ENCODE measurements at regions not wholly inside any gene's neighbourhood (a gene's known extent, or its start where the extent isn't known, plus 50 kb on each side); places are given as distances from the start of the nearest gene placed in this dataset.

DNA sequence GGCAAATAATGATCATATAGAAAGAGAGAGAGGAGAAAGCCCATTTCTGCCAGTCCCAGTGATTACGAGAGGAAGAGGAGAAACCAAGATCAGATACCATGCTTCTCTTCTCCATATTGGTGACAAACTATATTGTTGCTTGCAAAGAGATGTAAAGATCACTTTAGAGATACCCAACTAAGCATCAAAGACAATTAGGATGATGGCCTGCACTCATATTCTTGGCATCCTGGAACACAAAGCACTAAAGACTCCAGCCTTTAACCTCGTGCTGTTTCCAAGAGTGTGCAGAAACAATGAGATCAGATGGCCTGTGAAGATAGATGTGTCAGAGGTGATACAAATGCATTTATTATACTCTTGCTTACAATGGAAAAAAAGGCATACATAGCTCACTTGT, 170.7 kb upstream of the TP63 start (continued):
- TF ChIP-seq, protein P1, sequence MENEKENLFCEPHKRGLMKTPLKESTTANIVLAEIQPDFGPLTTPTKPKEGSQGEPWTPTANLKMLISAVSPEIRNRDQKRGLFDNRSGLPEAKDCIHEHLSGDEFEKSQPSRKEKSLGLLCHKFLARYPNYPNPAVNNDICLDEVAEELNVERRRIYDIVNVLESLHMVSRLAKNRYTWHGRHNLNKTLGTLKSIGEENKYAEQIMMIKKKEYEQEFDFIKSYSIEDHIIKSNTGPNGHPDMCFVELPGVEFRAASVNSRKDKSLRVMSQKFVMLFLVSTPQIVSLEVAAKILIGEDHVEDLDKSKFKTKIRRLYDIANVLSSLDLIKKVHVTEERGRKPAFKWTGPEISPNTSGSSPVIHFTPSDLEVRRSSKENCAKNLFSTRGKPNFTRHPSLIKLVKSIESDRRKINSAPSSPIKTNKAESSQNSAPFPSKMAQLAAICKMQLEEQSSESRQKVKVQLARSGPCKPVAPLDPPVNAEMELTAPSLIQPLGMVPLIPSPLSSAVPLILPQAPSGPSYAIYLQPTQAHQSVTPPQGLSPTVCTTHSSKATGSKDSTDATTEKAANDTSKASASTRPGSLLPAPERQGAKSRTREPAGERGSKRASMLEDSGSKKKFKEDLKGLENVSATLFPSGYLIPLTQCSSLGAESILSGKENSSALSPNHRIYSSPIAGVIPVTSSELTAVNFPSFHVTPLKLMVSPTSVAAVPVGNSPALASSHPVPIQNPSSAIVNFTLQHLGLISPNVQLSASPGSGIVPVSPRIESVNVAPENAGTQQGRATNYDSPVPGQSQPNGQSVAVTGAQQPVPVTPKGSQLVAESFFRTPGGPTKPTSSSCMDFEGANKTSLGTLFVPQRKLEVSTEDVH (IDR thresholded peaks at IDR 0.05; ENCODE audit: low read depth, partially characterized antibody), result no peak
- TF ChIP-seq ZNF444 (CRISPR knock-in tag; IDR thresholded peaks at IDR 0.05) (no peak), MCM7 (IDR thresholded peaks at IDR 0.05) (no peak)

DNA sequence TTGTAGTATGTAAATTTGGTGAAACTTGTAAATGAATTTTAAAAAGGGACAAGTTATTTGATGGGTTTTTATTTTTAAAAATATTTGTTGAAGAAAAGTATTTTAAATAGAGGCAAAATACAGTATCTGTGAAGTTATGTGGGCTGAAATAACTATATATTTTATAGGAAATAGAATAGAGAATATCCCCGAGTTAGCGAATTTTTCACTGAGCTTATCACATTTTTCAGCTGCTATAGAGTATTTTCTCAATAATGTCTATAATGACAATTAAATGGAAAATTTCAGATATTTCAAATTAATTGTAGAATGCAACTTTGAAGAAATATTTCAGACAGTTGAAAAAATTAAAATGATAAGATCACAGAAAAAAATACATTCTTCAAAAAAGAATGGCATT, 166.4 kb upstream of the TP63 start:
- ChIA-PET POLR2A (no interaction called here), CTCF (ENCODE audit: low intra/inter-chr PET ratio) (no interaction called here)
- Histone ChIP-seq H4K20me1 (replicated peaks; ENCODE audit: control insufficient read depth, insufficient read depth, low read length) (no peaks in the 10 kb centered on the region), H3K4me1 (replicated peaks in 1 of 2; ENCODE audit: control insufficient read depth in 2 of 2, insufficient read depth in 2 of 2, low read length in 2 of 2) (no peaks in the 10 kb centered on the region), H3K9me3 (replicated peaks; ENCODE audit: control insufficient read depth, insufficient read depth, low read depth, low read length) (no peaks in the 10 kb centered on the region), H3K27me3 (ENCODE audit: control insufficient read depth in 2 of 2, insufficient read depth in 2 of 2, low read length in 2 of 2) (no peaks in the 10 kb centered on the region), H3K9ac (ENCODE audit: insufficient read depth in 1 of 2, low read depth in 2 of 2, low read length in 2 of 2) (no peak overlapping the region), H3K79me2 (ENCODE audit: control insufficient read depth, insufficient read depth, low read length) (no peaks in the 10 kb centered on the region), H3K36me3 (ENCODE audit: control insufficient read depth, insufficient read depth, low read length) (no peaks in the 10 kb centered on the region), H3K9me1 (ENCODE audit: control insufficient read depth, insufficient read depth, low read length) (no peaks in the 10 kb centered on the region), H3K27ac (ENCODE audit: extremely low read depth, low read depth, low read length) (no peak overlapping the region), H2AFZ (ENCODE audit: low read depth, low read length) (no peak overlapping the region), H3K4me2 (ENCODE audit: insufficient read depth, low read length) (no peak overlapping the region), H3K4me3 (no peak overlapping the region)
- WGBS (ENCODE audit: insufficient coverage, low coverage, missing lambda C conversion rate), result 0% methylated on average over 2 of the region's 2 CpGs
- intact Hi-C loops (cut with micrococcal nuclease), result no loop called here
- DNase-seq (ENCODE audit: extremely low read depth in 1 of 4, low spot score in 3 of 4) (no peak), ATAC-seq (no peak), FAIRE-seq (no peak)
- TF ChIP-seq BRD4 (IDR thresholded peaks at IDR 0.05), result no peak
- in situ Hi-C loops (cut with MboI), result no loop called here
- no TSS peak for BruUV-seq (replicated peaks)

Data from K562 (cell line).